Dedifferentiated amniotic fluid mesenchymal stem cell (primary cell): ENCODE measurements at regions not wholly inside any gene's neighbourhood (a gene's known extent, or its start where the extent isn't known, plus 50 kb on each side); places are given as distances from the start of the nearest gene placed in this dataset.

ENCODE experiments used
- DNase-seq: peaks from one replicate; pipeline ENCODE4 v3.0.0-alpha.2; 2016; ENCODE audit errors: extremely low spot score

- DNase-seq, result no peak
Observed at GRCh38 chr18:44629406-44629805, 51.3 kb upstream of the SETBP1 start.

GRCh38 chr18:44630118-44630517, 50.6 kb upstream of the SETBP1 start:
- DNase-seq, result no peak
